K562 (cell line): ENCODE measurements at regions not wholly inside any gene's neighbourhood (a gene's known extent, or its start where the extent isn't known, plus 50 kb on each side); places are given as distances from the start of the nearest gene placed in this dataset.

ENCODE experiments used
- BHLHE40 ChIP-seq: IDR thresholded peaks from 2 replicates; pipeline ENCODE4 v1.6.1; 2011; ENCODE audit warnings: low read length, improper control_type of control experiment
- CTCF ChIP-seq, 3 experiments: IDR thresholded peaks in 2 of 3; conservative IDR thresholded peaks in 1 of 3; 2 replicates each; pipeline ENCODE4 v1.5.1; 2011 to 2012; ENCODE audit warnings: low read length in 3 of 3, mild to moderate bottlenecking in 3 of 3, control low read depth in 2 of 3, improper control_type of control experiment in 1 of 3, inconsistent platforms in 1 of 3, low read depth in 1 of 3, mixed read lengths in 1 of 3, moderate library complexity in 1 of 3; ENCODE audit not compliant: insufficient read depth in 2 of 3
- DLX4 ChIP-seq: fragments of 250-450 bp; sonication (Bioruptor Pico); IDR thresholded peaks from 2 replicates; pipeline ENCODE4 v1.6.1; 2021; ENCODE audit warnings: mild to moderate bottlenecking
- EP300 ChIP-seq: IDR thresholded peaks from 2 replicates; pipeline ENCODE4 v1.6.1; 2012; ENCODE audit warnings: low read length, improper control_type of control experiment
- MAFF ChIP-seq: IDR thresholded peaks from 2 replicates; pipeline ENCODE4 v1.6.1; 2012; ENCODE audit warnings: low read length, improper control_type of control experiment
- MAX ChIP-seq: sonication (generic); formaldehyde crosslinking; IDR thresholded peaks from 2 replicates; pipeline ENCODE4 v1.9.0; 2022; ENCODE audit warnings: mild to moderate bottlenecking, missing genetic modification reagents
- MTA3 ChIP-seq: fragments of 450-650 bp; formaldehyde crosslinking; IDR thresholded peaks from 2 replicates; pipeline ENCODE4 v1.6.1; 2017; ENCODE audit warnings: mild to moderate bottlenecking, borderline replicate concordance
- SMAD3 ChIP-seq: fragments of 450-650 bp; formaldehyde crosslinking; conservative IDR thresholded peaks from 2 replicates; pipeline ENCODE4 v1.4.0; 2020; ENCODE audit warnings: mild to moderate bottlenecking
- SMARCA5 ChIP-seq: fragments of 450-650 bp; IDR thresholded peaks from 2 replicates; pipeline ENCODE4 v1.6.1; 2016
- TCF7L2 ChIP-seq: fragments of 150-350 bp; IDR thresholded peaks from 2 replicates; pipeline ENCODE4 v1.6.1; 2016; ENCODE audit warnings: low read depth, mild to moderate bottlenecking, low read length, moderate library complexity

DNA sequence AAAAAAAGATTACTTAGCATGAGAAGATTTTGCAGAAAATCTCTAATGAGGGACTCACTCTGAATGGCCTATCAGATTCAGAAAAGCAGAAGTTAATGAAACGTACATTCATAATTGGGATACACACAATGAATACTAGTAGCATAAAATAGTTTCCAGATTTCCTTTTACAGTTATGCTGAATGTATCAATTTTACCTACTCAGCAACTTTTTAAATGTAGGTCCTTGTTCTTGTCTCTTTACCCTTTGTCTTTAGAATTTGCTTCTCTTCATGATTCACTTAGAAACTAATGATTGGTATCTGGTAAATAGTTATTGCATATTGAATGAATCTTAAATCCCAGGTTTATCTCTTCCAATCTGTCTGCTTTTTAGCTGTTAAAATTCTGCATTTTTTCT, 458.8 kb downstream of the DSC3 start:
- TF ChIP-seq BHLHE40 (no peak), DLX4 (no peak), MTA3 (no peak), MAX (CRISPR knock-in tag) (no peak), CTCF (IDR thresholded peaks at IDR 0.05 in 2 of 3, conservative IDR thresholded peaks at IDR 0.05 in 1 of 3; ENCODE audit: insufficient read depth in 2 of 3, low read depth in 1 of 3, low read length in 3 of 3) (no peak), EP300 (no peak), MAFF (peak; percentile 68), SMAD3 (CRISPR knock-in tag) (no peak), SMARCA5 (no peak), TCF7L2 (no peak)
